ENCODE measurements at regions not wholly inside any gene's neighbourhood (a gene's known extent, or its start where the extent isn't known, plus 50 kb on each side); places are given as distances from the start of the nearest gene placed in this dataset.

- no peak for TF ChIP-seq EZH2phosphoT487 (IDR thresholded peaks at IDR 0.05; ENCODE audit: borderline replicate concordance, low read depth, low read length)
- TF ChIP-seq CTCF (conservative IDR thresholded peaks at IDR 0.05; ENCODE audit: low read length), result no peak
Measured at GRCh38 chr11:39777035-39777434, 1682.4 kb downstream of the LRRC4C start.
